CD1c-positive myeloid dendritic cell (primary cell): ENCODE measurements at regions not wholly inside any gene's neighbourhood (a gene's known extent, or its start where the extent isn't known, plus 50 kb on each side); places are given as distances from the start of the nearest gene placed in this dataset.
"Not testable (repeated sequence)": the region's sequence is repeated elsewhere in the genome, so short reads cannot be mapped to it uniquely, and the experiment has no call there.

Experiments used
- DNase-seq: peaks from one replicate; pipeline ENCODE4 v3.0.0-alpha.2; 2016; ENCODE audit errors: extremely low spot score

DNA sequence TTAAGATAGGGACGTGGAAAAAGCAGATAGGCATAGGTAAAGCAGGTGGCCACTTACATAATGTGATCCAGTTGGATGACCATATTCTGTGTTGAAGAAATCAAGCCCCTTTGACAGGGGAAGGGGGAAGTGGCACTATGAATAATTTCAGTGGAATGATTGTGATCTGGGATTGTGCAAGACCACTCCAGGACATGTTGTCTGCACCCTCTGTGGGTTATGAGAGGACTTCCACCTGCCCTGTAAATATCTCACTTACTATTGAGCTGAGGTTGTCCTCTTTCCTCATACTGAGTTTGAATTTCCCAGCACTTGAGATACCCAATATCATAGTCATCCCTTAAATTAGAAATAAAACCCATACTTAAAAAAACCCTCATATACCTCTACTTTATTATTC is 220.7 kb downstream of the IRS1 start:
- DNase-seq, result no peak

DNA sequence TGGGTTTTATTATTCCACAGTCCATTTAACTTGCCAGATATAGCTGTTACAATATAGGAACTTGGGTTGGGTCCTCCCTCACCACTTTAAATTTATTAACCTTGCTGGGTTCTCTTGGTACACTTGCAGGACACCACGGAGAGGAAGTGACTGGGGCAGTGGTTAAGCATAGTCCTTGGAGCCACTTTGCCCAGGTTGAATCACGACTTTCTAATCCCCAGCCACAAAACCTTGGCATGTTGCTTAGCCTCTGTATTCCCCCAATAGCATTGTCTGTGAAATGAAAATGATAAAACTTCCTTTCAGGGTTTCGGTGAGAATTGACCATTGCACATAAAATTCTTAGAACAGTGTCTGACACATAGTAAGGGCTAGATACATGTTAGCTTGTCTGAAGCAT is 221.2 kb downstream of the IRS1 start:
- DNase-seq, result no peak

DNA sequence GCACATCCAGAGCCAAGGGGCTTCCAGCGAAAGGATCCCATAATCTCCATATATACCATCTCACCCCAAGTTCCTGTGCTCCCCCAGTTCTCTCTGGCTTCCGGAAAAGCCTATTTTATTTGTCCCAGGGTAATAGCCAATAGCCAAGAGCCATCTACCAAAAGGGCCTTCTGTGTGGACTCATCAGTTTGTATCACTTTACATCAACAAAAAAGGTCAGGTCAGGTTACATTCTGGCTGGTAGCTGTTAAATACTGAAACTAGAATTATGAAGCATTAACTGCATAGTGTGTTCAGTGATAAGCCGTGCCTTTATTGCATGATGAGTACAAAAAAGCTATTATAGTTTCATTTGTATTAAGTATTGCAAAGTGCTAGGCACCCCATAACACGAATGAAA is 223.7 kb downstream of the IRS1 start:
- no peak for DNase-seq

DNA sequence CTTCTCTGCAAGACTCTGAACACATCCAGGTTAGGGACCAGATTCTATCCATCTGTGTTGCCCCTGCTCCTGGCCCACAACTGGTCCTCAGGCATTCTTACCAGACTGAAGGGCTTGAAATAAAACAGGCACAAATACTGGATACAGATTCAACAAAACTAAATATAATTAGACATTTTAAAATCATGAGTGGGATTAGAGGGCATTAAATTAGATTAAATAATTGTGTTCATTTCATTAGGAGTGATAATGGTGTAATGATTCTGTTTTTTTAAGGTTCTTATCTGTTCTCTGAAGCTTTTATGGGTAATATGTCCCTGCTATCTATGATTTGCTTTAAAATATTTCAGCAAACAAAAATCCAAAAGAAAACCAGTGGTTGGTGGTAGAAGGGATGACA is 226.5 kb downstream of the IRS1 start:
- DNase-seq, result no peak

GRCh38 chr2:226564667-226565066 is 235.0 kb downstream of the IRS1 start:
- DNase-seq, result no peak

- DNase-seq, result no peak
These were observed 237.7 kb downstream of the IRS1 start for GRCh38 chr2:226561962-226562361.

- no peak for DNase-seq
These were observed 239.3 kb downstream of the IRS1 start for GRCh38 chr2:226560325-226560724.

GRCh38 chr2:226559536-226559935 is 240.1 kb downstream of the IRS1 start:
- no peak for DNase-seq

- no peak for DNase-seq
These were observed 241.2 kb downstream of the IRS1 start for GRCh38 chr2:226558418-226558817.

- no peak for DNase-seq
These were observed 243.6 kb downstream of the IRS1 start for GRCh38 chr2:226556050-226556449.

- no peak for DNase-seq
These were observed 244.9 kb downstream of the IRS1 start for GRCh38 chr2:226554701-226555100.

- DNase-seq, result no peak
These were observed 246.3 kb downstream of the IRS1 start for GRCh38 chr2:226553333-226553732.

DNA sequence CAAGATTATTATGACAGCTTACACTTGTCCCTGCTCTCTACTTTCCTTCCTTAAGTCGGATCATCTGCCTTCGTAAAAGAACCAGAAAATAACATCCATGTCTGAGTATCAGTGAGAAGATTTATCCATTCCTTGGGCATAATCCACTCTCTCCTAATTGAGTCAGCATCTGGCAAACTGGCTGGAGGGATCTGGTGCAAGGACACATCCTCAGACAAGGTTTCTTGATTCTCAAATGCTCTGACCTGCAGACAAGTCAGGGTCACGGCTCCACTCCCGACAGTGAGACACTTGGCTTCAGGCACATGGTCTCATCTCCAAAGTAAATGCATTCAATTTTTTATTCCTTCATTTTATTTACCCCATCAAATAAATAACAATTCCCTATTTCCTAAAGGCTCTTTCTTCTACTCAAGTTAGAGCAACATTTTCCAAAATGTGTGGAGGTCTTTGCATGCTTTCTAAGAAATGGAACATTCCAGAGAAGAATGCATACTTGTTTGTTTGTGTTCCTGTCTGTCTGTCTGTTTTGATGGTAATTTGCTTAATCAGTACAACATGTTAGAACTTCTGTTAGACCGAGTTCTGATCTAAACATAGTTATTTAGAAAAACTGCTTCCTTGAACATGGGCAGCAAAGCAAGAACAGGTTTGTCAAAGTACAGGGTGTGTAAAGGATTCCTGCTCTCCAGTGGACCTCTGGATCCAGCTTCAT is 246.9 kb downstream of the IRS1 start:
- no peak for DNase-seq

- no peak for DNase-seq
These were observed 247.9 kb downstream of the IRS1 start for GRCh38 chr2:226551522-226552250.

DNA sequence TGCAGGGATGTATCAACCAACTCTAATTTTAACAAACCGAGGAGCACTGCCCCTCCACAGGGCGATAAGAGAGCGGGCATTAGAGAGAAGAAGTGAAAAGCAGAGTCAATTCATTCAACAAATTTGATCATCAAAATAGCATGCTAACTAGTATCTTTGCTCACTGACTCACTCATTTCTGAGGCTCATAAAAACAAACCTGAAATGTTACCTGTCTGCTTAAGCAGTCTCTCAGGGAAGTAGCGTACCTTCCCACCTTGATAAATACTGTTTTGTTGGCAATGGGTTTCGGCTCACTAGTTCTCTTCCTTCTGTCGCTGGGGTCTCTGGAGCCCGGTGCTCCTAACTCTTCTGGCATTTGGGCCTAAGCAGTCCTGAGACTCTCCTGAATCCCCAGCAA is 248.8 kb downstream of the IRS1 start:
- DNase-seq, result no peak

GRCh38 chr2:226548732-226549131 is 250.9 kb downstream of the IRS1 start:
- DNase-seq, result no peak

GRCh38 chr2:226544596-226545210 is 254.9 kb downstream of the IRS1 start:
- DNase-seq, result no peak

- no peak for DNase-seq
These were observed 259.2 kb downstream of the IRS1 start for GRCh38 chr2:226540204-226540994.

GRCh38 chr2:226536410-226536809 is 263.2 kb downstream of the IRS1 start:
- DNase-seq, result no peak

GRCh38 chr2:226532976-226533375 is 266.6 kb downstream of the IRS1 start:
- DNase-seq, result not testable (repeated sequence)

DNA sequence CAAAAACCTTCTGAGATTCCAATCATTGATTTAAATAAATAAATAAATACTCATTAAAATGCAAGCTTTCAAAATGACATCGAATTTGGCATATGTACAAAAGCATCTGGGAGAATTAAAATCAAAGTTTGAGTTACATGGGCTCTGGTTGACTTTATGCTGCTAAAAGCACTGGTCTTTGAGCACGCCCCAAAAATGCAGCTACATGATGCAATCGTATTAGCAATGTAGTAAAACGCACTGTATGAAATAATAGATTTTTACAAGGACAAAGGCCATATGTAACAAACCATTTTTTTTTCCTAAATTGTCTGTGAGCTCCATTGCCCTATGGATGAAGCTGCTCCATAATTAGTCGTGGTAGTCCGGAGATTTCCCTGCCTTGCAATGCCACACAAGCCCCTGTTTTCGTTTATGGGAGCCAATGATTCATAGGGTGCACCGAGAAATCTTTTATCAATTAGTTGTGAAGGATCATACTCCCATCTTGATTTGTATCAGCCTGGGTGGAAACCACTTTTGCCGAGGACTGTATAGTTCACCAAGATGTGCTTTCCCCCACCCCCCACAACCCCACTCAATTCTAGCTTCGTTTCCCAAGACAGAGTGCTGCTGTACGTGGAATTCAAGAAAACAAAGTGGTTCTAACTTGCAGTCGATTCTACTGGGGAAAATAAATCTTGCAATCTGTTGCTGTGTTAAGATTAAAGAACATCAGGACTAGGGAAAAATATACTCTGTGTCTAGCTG is 268.4 kb downstream of the IRS1 start:
- no peak for DNase-seq

GRCh38 chr2:226529556-226529955 is 270.1 kb downstream of the IRS1 start:
- DNase-seq, result no peak
